8988T (cell line): ENCODE measurements at regions not wholly inside any gene's neighbourhood (a gene's known extent, or its start where the extent isn't known, plus 50 kb on each side); places are given as distances from the start of the nearest gene placed in this dataset.

Experiments
- DNase-seq: peaks from one replicate; pipeline ENCODE4 v3.0.0; 2011

DNA sequence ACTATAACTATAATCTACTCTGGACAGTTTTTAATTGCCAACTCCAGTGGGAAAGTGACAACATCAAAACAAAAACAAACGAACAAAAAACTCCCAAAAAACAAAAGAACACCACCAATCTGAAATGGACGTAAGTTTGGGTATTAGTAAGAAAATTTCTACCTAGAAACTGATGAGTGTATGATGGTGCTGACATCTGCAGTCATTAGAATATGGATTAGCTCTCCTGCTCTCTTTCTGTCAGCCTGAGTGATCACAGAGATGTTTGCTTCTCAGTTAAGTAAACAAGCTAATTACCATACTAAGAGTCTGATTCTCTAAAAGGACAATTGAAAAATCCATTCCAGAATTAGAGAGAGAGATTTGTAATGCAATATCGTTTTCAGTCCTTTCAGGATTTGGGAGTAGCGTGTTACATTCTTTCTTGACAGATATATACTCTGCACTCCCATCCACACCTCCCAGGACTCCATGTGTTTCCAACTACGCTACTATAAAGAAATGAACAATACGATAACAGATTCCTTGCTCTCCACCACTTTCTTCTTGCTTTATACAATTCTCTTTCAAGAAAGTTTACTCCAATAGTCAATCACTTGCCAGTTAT is 1347.4 kb upstream of the PIK3C3 start:
- DNase-seq: no peak

- no peak for DNase-seq
These were observed 1348.0 kb upstream of the PIK3C3 start for GRCh38 chr18:40606996-40607395.

GRCh38 chr18:40583671-40584070 is 1371.4 kb upstream of the PIK3C3 start:
- DNase-seq: no peak

DNA sequence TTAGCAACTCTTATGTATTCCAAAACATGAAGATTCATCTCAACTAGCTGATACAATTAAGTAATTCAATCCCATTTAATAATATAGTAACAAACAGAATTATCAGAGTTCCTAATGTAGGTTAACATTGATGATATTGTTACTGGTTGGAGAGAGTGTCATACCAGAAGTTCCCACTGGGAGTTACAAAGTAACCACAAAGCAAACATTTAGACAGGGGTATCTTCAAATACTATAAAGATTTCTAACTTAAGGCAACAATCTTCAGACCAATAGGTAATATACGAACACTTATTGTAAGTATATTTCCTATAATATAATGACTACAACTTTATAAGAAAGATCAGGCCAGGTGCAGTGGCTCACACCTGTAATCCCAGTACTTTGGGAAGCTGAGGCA is 1372.9 kb upstream of the PIK3C3 start:
- no peak for DNase-seq

DNA sequence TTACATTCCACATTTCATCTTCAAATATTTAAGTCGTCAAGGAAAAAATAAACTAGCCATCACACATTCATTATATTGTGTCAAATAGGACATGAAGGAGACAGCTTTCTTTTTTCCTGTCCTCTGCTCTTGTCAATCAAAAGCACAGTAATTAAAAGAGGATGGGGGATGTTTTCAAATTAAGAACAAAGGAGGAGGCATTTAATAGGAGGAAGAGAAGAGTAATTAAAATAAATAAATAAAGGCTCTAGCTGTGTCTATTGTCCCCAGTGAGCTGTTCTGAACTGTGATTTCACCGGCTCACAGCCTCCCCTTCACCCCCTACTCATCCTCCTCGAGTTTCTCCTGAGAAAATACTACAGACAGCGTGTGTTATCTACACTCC is 1377.1 kb upstream of the PIK3C3 start:
- DNase-seq: no peak

DNA sequence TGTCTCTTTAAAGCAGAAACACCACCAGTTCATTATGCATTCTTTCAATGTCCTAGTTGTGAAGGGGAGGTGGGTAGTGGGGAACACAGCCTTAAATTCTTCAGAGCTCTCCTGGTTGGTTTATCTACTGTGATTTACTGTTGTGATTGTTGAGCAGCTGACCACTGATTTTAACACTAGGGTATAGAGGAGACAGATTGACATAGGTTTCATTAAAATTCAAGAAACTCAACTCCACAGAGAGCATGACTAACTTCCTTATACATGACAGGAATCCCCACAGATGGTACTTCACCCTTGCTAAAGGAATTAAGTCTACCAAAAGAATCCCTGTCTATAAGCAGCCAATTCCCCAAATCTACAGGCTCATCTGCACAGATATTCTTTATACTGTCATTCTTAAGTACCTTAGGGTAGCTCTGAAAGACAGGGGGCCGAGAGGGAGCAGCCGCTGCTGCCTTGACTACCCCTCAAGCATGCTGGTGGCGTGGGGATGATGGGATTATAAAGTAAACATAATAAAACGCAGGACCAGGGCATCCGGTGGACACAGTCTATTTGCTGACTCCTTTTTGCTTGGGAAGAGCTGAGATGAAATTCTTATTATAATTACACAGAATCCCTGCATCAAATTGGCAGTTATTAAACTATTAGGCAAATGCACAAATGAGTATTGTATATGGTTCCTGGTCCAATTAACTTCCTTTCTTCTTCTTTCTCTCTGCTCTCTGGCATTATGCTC is 1377.6 kb upstream of the PIK3C3 start:
- no peak for DNase-seq

DNA sequence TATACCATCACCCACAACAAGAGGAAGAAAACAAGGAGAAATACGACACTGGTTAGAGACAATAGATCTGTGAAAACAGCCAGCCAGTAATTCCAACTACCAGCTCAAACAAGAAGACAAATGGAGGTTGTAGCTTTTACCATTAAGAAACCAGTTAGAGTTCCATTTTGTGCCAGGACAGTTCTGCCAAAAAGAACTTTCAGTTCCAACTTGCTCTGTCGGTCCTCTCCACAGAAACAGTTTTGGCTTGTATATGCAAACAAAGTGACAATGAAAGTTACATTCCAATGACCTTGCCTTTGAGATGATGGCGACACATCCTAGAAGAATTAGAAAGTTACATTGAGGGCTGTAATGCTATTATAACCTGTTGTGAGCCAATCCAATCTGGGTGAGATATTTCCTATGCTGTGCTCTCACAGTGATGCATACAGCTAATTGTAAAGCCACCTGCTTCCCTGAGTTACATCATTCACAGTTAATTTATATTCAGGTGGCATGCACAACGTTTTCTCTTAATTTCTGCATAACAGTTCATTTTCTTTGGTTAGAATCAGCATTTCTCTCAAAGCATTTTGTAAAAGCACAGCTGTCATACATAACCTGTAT is 1378.4 kb upstream of the PIK3C3 start:
- no peak for DNase-seq

DNA sequence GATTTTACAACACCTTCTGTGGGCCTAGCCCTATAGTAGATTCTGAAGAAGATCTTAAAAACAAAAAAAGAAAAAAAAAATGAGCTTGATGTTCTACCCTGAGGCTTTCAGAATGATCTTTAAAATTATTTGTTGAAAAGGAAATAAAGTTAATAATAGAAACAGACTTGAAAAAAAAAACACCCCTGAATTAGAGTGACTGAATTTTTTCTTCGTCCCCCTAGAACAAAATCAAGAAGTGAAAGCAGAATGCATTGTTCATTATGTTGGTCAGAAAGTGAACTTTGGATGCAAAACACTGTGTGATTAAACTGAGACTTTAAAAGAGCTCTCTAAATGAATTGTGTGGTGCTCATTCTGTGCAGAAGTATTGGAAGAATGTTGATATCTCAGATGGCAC is 1384.4 kb upstream of the PIK3C3 start:
- DNase-seq: no peak

GRCh38 chr18:40569605-40570004 is 1385.4 kb upstream of the PIK3C3 start:
- no peak for DNase-seq

DNA sequence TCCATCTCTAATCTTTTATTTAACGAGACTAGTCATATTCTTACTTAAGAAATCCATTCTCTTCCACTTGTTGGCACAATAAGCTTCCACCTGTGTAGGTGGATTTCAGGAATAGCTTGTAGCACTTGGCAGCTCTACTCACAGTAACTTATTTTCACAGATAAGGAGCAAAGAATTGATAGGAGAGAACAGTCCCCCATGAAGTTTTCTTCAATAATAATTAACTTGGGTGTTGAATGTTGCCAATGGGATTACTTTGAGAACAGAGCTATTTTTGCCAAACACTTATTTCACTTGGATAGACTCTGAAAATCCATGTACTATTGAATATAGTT is 1388.6 kb upstream of the PIK3C3 start:
- no peak for DNase-seq

- DNase-seq: no peak
These were observed 1389.1 kb upstream of the PIK3C3 start for GRCh38 chr18:40565805-40566509.

DNA sequence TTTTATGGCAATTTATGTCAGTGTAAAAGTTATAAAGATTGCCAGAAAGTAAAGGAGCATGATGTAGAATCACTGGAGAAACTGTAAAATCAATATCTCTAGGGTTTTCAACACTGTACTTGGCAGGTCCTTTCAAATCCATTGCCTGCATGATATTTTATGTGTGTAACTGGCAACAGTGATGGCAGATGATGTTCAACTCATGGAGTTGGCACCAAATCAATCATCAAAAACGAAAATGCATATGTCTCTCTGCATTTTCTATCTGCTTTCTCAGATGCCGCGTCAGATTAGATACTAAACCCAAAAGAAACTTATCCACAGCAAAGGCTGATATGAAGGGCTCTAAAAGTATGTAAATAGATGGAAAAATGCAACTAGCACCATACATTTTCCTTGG is 1395.5 kb upstream of the PIK3C3 start:
- no peak for DNase-seq

GRCh38 chr18:40558706-40559392 is 1396.2 kb upstream of the PIK3C3 start:
- DNase-seq: no peak

DNA sequence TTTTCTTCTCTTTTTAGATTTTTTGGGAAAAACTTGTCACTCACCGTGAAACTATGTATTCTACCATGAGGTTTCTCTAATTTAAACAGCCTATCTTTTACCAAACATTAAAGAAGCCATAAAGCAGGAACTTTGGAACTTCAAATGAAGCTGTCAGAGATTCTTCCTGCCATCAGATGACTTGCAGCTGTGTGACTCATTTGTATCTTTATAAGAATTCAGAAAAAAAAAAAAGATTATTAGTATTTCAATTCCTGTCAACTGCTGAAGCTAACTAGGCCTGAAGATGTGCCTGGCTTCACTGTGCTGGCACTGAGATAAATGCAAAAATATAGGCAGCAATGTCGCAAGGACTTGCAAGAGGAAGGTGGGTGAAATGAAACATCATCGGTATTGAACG is 1399.1 kb upstream of the PIK3C3 start:
- DNase-seq: no peak

- no peak for DNase-seq
These were observed 1402.0 kb upstream of the PIK3C3 start for GRCh38 chr18:40553029-40553428.

GRCh38 chr18:40546875-40547274 is 1408.2 kb upstream of the PIK3C3 start:
- DNase-seq: no peak

- DNase-seq: no peak
These were observed 1420.3 kb upstream of the PIK3C3 start for GRCh38 chr18:40534723-40535122.

DNA sequence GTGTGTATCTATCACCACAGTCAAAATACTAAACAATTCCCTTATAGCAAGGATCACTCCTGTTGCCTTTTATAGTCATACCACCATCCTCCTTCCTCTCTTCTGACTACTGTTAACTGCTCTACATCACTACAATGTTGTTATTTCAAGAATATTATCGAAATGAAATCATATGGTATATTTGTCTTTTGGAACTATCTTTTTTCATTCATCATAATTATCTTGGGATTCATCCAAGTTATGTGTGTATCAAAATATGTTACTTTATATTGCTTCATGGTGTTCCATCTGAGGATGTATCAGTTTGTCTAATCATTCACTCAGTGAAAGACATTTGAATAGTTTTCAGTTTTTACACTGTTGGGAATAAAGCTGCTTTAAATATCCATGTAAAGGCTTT is 1423.0 kb upstream of the PIK3C3 start:
- DNase-seq: no peak

DNA sequence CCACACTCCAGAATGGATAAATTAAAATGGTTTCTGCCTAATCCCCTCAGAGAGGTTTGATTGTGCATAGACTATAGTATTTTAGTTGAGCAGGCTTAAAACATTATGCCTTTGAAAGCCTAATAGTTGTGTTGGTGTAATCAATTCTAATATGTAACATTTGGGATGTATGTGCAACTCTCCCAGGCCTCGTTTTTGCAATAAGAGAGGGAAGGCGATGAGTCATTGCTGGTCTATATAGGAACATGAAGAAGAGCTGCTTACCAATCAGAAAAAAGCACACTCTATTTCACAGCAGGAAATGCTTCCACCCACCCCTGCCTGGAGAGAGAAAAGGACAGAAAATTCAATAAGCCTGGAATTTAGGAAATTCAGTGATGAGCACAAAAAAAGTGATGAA is 1424.0 kb upstream of the PIK3C3 start:
- no peak for DNase-seq

DNA sequence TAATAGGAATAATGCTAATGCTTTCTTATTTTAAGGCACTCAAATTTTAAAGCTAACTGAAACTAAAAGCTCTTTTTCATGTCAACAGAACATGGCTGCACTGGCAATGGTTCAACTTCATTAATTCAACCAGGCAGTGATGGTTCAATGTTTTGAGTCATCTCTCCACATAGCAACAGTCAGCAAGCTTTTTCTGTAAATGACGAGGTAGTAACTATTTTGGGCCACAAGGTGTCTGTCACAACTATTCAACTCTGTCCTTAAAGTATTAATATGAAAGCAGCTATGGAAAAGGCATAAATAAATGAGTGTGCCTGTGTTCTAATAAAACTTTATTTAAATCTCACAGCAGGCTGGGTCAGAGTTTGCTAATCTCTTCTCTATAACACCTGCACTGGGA is 1425.6 kb upstream of the PIK3C3 start:
- no peak for DNase-seq

DNA sequence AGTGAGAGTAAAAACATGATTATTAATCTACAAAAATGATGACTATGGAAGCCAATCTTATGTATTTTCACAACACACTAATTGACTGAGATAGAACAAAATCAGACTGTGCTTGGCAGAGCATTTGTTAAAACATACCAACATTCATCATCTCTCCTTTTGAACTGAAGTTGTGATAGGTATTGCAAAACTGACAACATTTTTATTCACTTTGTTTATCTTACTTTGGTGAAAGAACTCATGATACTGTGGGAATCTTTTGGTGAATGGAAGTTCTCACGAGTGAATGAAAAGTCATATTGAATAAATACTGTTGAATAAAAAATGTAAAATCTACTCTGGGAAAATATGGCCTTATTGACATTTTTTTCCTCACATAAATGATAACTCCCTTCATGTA is 1430.2 kb upstream of the PIK3C3 start:
- no peak for DNase-seq

GRCh38 chr18:40523287-40523686 is 1431.7 kb upstream of the PIK3C3 start:
- DNase-seq: no peak

GRCh38 chr18:40501026-40501425 is 1454.0 kb upstream of the PIK3C3 start:
- no peak for DNase-seq

- DNase-seq: no peak
These were observed 1460.4 kb upstream of the PIK3C3 start for GRCh38 chr18:40494603-40495002.
